Osteoblast (primary cell): ENCODE measurements at regions not wholly inside any gene's neighbourhood (a gene's known extent, or its start where the extent isn't known, plus 50 kb on each side); places are given as distances from the start of the nearest gene placed in this dataset.
"Not testable (repeated sequence)": the region's sequence is repeated elsewhere in the genome, so short reads cannot be mapped to it uniquely, and the experiment has no call there.

Experiments used
- DNase-seq: peaks from one replicate; pipeline ENCODE4 v3.0.0; 2011; ENCODE audit warnings: low spot score, mixed read lengths; ENCODE audit not compliant: insufficient read length; ENCODE audit errors: missing footprints
- H2AFZ ChIP-seq: 2 replicates; pipeline ENCODE4 v1.6.0; 2011; ENCODE audit warnings: mild to moderate bottlenecking, low read length
- H3K27ac ChIP-seq: 2 replicates; pipeline ENCODE4 v1.5.1; 2011; ENCODE audit warnings: mild to moderate bottlenecking, low read depth, low read length, moderate library complexity
- H3K27me3 ChIP-seq: 2 replicates; pipeline ENCODE4 v1.6.0; 2012; ENCODE audit warnings: mild to moderate bottlenecking, control low read depth, inconsistent platforms, low read length, moderate library complexity; ENCODE audit not compliant: insufficient read depth
- H3K36me3 ChIP-seq: 2 replicates; pipeline ENCODE4 v1.5.1; 2011; ENCODE audit warnings: mild to moderate bottlenecking, low read length, control low read depth, moderate library complexity; ENCODE audit not compliant: insufficient read depth
- H3K4me1 ChIP-seq: 2 replicates; pipeline ENCODE4 v1.5.1; 2011; ENCODE audit warnings: mild to moderate bottlenecking, low read length, control low read depth, moderate library complexity; ENCODE audit not compliant: insufficient read depth
- H3K4me2 ChIP-seq: 2 replicates; pipeline ENCODE4 v1.6.0; 2011; ENCODE audit warnings: mild to moderate bottlenecking, low read length; ENCODE audit not compliant: insufficient read depth
- H3K4me3 ChIP-seq: fragments of 200-600 bp; sonication (generic); 3 replicates; pipeline ENCODE4 v1.5.1; 2012; ENCODE audit warnings: mild to moderate bottlenecking, low read length, inconsistent platforms; ENCODE audit not compliant: insufficient read depth
- H3K79me2 ChIP-seq: 2 replicates; pipeline ENCODE4 v1.6.0; 2012; ENCODE audit warnings: mild to moderate bottlenecking, low read length, control low read depth, inconsistent platforms; ENCODE audit not compliant: insufficient read depth
- H3K9me3 ChIP-seq: 2 replicates; pipeline ENCODE4 v1.5.1; 2011; ENCODE audit warnings: low read depth, low read length, control low read depth
- H4K20me1 ChIP-seq: 2 replicates; pipeline ENCODE4 v1.6.0; 2012; ENCODE audit warnings: mild to moderate bottlenecking, low read length, control low read depth; ENCODE audit not compliant: insufficient read depth
- CTCF ChIP-seq: IDR thresholded peaks from 2 replicates; pipeline ENCODE4 v1.5.1; 2011; ENCODE audit warnings: mild to moderate bottlenecking, low read depth, low read length, moderate library complexity; ENCODE audit errors: extremely low read depth

GRCh38 chr21:19076031-19076430 lies 672.4 kb upstream of the TMPRSS15 start:
- H3K4me1 ChIP-seq = no peaks in the 10 kb centered on the region
- no peak overlapping the region for H3K4me2 ChIP-seq
- no peaks in the 10 kb centered on the region for H4K20me1 ChIP-seq
- no peak overlapping the region for H3K4me3 ChIP-seq
- H3K36me3 ChIP-seq = no peaks in the 10 kb centered on the region
- H3K9me3 ChIP-seq = no peaks in the 10 kb centered on the region
- H3K79me2 ChIP-seq = no peaks in the 10 kb centered on the region
- no peak overlapping the region for H2AFZ ChIP-seq
- no peak overlapping the region for H3K27ac ChIP-seq
- no peaks in the 10 kb centered on the region for H3K27me3 ChIP-seq
- no peak for DNase-seq
- no peak for TF ChIP-seq CTCF

- TF ChIP-seq CTCF = no peak
- Histone ChIP-seq H2AFZ (no peak overlapping the region), H3K9me3 (peaks cover 9% of the 10 kb centered on the region), H3K27me3 (no peaks in the 10 kb centered on the region), H3K4me3 (no peak overlapping the region), H3K4me1 (no peaks in the 10 kb centered on the region), H3K36me3 (no peaks in the 10 kb centered on the region), H3K27ac (no peak overlapping the region), H4K20me1 (no peaks in the 10 kb centered on the region), H3K79me2 (no peaks in the 10 kb centered on the region), H3K4me2 (no peak overlapping the region)
- no peak for DNase-seq
These were observed 706.1 kb upstream of the TMPRSS15 start for GRCh38 chr21:19109694-19110093.

- not testable (repeated sequence) for H3K9me3 ChIP-seq, H3K4me2 ChIP-seq, DNase-seq, H4K20me1 ChIP-seq, H3K27me3 ChIP-seq, H2AFZ ChIP-seq, H3K4me3 ChIP-seq, H3K27ac ChIP-seq, H3K4me1 ChIP-seq, H3K36me3 ChIP-seq, H3K79me2 ChIP-seq
These were observed 715.7 kb upstream of the TMPRSS15 start for GRCh38 chr21:19119259-19119658.

- Histone ChIP-seq H3K9me3 (no peaks in the 10 kb centered on the region), H3K4me3 (no peak overlapping the region), H4K20me1 (no peaks in the 10 kb centered on the region), H2AFZ (no peak overlapping the region), H3K36me3 (no peaks in the 10 kb centered on the region), H3K27ac (no peak overlapping the region), H3K79me2 (no peaks in the 10 kb centered on the region), H3K4me2 (no peak overlapping the region), H3K4me1 (no peaks in the 10 kb centered on the region), H3K27me3 (no peaks in the 10 kb centered on the region)
- DNase-seq = no peak
- TF ChIP-seq CTCF = no peak
These were observed 717.0 kb upstream of the TMPRSS15 start for GRCh38 chr21:19120591-19120990.

GRCh38 chr21:19122356-19122755 lies 718.8 kb upstream of the TMPRSS15 start:
- no peaks in the 10 kb centered on the region for H3K79me2 ChIP-seq
- no peak overlapping the region for H3K4me3 ChIP-seq
- no peak overlapping the region for H3K27ac ChIP-seq
- no peaks in the 10 kb centered on the region for H3K27me3 ChIP-seq
- H3K9me3 ChIP-seq = peaks cover 3% of the 10 kb centered on the region
- H3K4me1 ChIP-seq = no peaks in the 10 kb centered on the region
- no peaks in the 10 kb centered on the region for H3K36me3 ChIP-seq
- no peak overlapping the region for H2AFZ ChIP-seq
- DNase-seq = no peak
- no peak overlapping the region for H3K4me2 ChIP-seq
- no peaks in the 10 kb centered on the region for H4K20me1 ChIP-seq
- no peak for TF ChIP-seq CTCF
